ENCODE measurements at regions not wholly inside any gene's neighbourhood (a gene's known extent, or its start where the extent isn't known, plus 50 kb on each side); places are given as distances from the start of the nearest gene placed in this dataset.

- DNase-seq (ENCODE audit: low spot score), result no peak
Measured at GRCh38 chr11:28675183-28675582, 567.0 kb downstream of the METTL15 start.

GRCh38 chr11:28674433-28675103 lies 566.4 kb downstream of the METTL15 start:
- no peak for DNase-seq (ENCODE audit: low spot score)

- DNase-seq (ENCODE audit: low spot score), result no peak
Measured at GRCh38 chr11:28673691-28674432, 565.7 kb downstream of the METTL15 start.

- DNase-seq (ENCODE audit: low spot score), result no peak
Measured at GRCh38 chr11:28671274-28671673, 563.1 kb downstream of the METTL15 start.

GRCh38 chr11:28666632-28667031 lies 558.4 kb downstream of the METTL15 start:
- DNase-seq (ENCODE audit: low spot score), result no peak

GRCh38 chr11:28659716-28660348 lies 551.6 kb downstream of the METTL15 start:
- DNase-seq (ENCODE audit: low spot score), result no peak

- DNase-seq (ENCODE audit: low spot score), result no peak
Measured at GRCh38 chr11:28657378-28658030, 549.3 kb downstream of the METTL15 start.

- no peak for DNase-seq (ENCODE audit: low spot score)
Measured at GRCh38 chr11:28654191-28654590, 546.0 kb downstream of the METTL15 start.

- DNase-seq (ENCODE audit: low spot score), result no peak
Measured at GRCh38 chr11:28649922-28650321, 541.7 kb downstream of the METTL15 start.

- no peak for DNase-seq (ENCODE audit: low spot score)
Measured at GRCh38 chr11:28636566-28636965, 528.4 kb downstream of the METTL15 start.

- DNase-seq (ENCODE audit: low spot score), result no peak
Measured at GRCh38 chr11:28636033-28636432, 527.8 kb downstream of the METTL15 start.

- DNase-seq (ENCODE audit: low spot score), result no peak
Measured at GRCh38 chr11:28632338-28632737, 524.1 kb downstream of the METTL15 start.

GRCh38 chr11:28631148-28631547 lies 523.0 kb downstream of the METTL15 start:
- DNase-seq (ENCODE audit: low spot score), result no peak

GRCh38 chr11:28629235-28629634 lies 521.0 kb downstream of the METTL15 start:
- no peak for DNase-seq (ENCODE audit: low spot score)

- no peak for DNase-seq (ENCODE audit: low spot score)
Measured at GRCh38 chr11:28628412-28628811, 520.2 kb downstream of the METTL15 start.

GRCh38 chr11:28627690-28628255 lies 519.6 kb downstream of the METTL15 start:
- no peak for DNase-seq (ENCODE audit: low spot score)

- no peak for DNase-seq (ENCODE audit: low spot score)
Measured at GRCh38 chr11:28625532-28625931, 517.3 kb downstream of the METTL15 start.

- no peak for DNase-seq (ENCODE audit: low spot score)
Measured at GRCh38 chr11:28621753-28622152, 513.6 kb downstream of the METTL15 start.

GRCh38 chr11:28619846-28620540 lies 511.8 kb downstream of the METTL15 start:
- no peak for DNase-seq (ENCODE audit: low spot score)

- no peak for DNase-seq (ENCODE audit: low spot score)
Measured at GRCh38 chr11:28618416-28618815, 510.2 kb downstream of the METTL15 start.

- no peak for DNase-seq (ENCODE audit: low spot score)
Measured at GRCh38 chr11:28616160-28616965, 508.2 kb downstream of the METTL15 start.

All from CD4-positive, alpha-beta T cell treated with Interleukin-15 for 4 hours (primary cell).